Panc1 (cell line): ENCODE measurements at regions not wholly inside any gene's neighbourhood (a gene's known extent, or its start where the extent isn't known, plus 50 kb on each side); places are given as distances from the start of the nearest gene placed in this dataset.

ENCODE experiments used
- ATAC-seq: fragments of 200-7000 bp; cut with Tn5 transposase; 2 replicates; pipeline ENCODE4 v1.9.1; 2020; ENCODE audit warnings: mild to moderate bottlenecking, moderate library complexity
- BruUV-seq: library from RNA; stranded (reverse); fragments of 400-500 nt; replicated peaks from 2 replicates; lab custom pipeline; 2021; lab: Mats Ljungman, UMichigan
- CTCF ChIA-PET: fragments of 300-600 bp; sonication (Branson Sonifier 250); formaldehyde crosslinking; loops from one replicate; lab custom pipeline; 2022; ENCODE audit warnings: antibody characterized with exemption; lab: Charles Lee
- POLR2A ChIA-PET: fragments of 300-600 bp; sonication (Branson Sonifier 250); formaldehyde crosslinking; loops from one replicate; lab custom pipeline; 2022; ENCODE audit warnings: antibody characterized with exemption; lab: Charles Lee
- DNase-seq: peaks from one replicate; pipeline ENCODE4 v3.0.0-alpha.2; 2010; ENCODE audit warnings: low read depth, low spot score
- H3K27ac ChIP-seq: 2 replicates; pipeline ENCODE4 v1.5.1; 2011; ENCODE audit warnings: mild to moderate bottlenecking, low read length, inconsistent platforms
- H3K27me3 ChIP-seq: fragments of 200-500 bp; sonication (Bioruptor generic); 2 replicates; pipeline ENCODE4 v1.6.0; 2014; ENCODE audit warnings: low read length, inconsistent platforms; ENCODE audit not compliant: control insufficient read depth, insufficient read depth
- H3K36me3 ChIP-seq: fragments of 200-500 bp; sonication (Bioruptor generic); 2 replicates; pipeline ENCODE4 v1.5.1; 2014; ENCODE audit warnings: inconsistent platforms, mild to moderate bottlenecking, low read length, moderate library complexity; ENCODE audit not compliant: control insufficient read depth, insufficient read depth
- H3K4me1 ChIP-seq: 2 replicates; pipeline ENCODE4 v1.5.1; 2011; ENCODE audit warnings: inconsistent platforms, mild to moderate bottlenecking, low read length, moderate library complexity; ENCODE audit not compliant: control insufficient read depth, insufficient read depth
- H3K4me3 ChIP-seq, 2 experiments: 2 replicates each; pipeline ENCODE4 v1.5.1; 2011 to 2012; ENCODE audit warnings: low read depth in 2 of 2, low read length in 2 of 2, mild to moderate bottlenecking in 2 of 2, inconsistent platforms in 1 of 2, moderate library complexity in 1 of 2
- H3K9me3 ChIP-seq: fragments of 200-500 bp; sonication (Bioruptor generic); 2 replicates; pipeline ENCODE4 v1.5.1; 2014; ENCODE audit warnings: low read depth, mild to moderate bottlenecking, inconsistent platforms, low read length, moderate library complexity; ENCODE audit not compliant: control insufficient read depth, insufficient read depth
- POLR2AphosphoS5 ChIP-seq: IDR thresholded peaks from 2 replicates; pipeline ENCODE4 v1.6.1; 2012; ENCODE audit warnings: mild to moderate bottlenecking, low read depth, low read length, moderate library complexity
- SIN3A ChIP-seq: IDR thresholded peaks from 2 replicates; pipeline ENCODE4 v1.6.1; 2012; ENCODE audit warnings: low read depth, mild to moderate bottlenecking, low read length, moderate library complexity, borderline replicate concordance; ENCODE audit not compliant: insufficient read depth
- TCF7L2 ChIP-seq: IDR thresholded peaks from 2 replicates; pipeline ENCODE4 v1.6.1; 2011; ENCODE audit warnings: mild to moderate bottlenecking, low read depth, low read length, inconsistent platforms
- in situ Hi-C: cut with HindIII; loops from 2 replicates; pipeline ENCODE4 v1.10.0; 2016; ENCODE audit warnings: low sequenced_read_pairs, low pct_unique_long_range_greater_than_20kb
- intact Hi-C: fragments of 100-400 bp; cut with micrococcal nuclease; formaldehyde crosslinking; loops from one replicate; pipeline ENCODE4 v1.10.0; 2022; ENCODE audit not compliant: unreplicated experiment
- TF ChIP-seq, protein P1 (sequence below): fragments of 450-650 bp; IDR thresholded peaks from 2 replicates; pipeline ENCODE4 v1.5.1; 2017; ENCODE audit warnings: mild to moderate bottlenecking
- TF ChIP-seq, protein P2 (sequence below), 2 experiments: IDR thresholded peaks; 2 replicates each; pipeline ENCODE4 v1.6.1; 2011 to 2012; ENCODE audit warnings: low read depth in 2 of 2, control low read depth in 1 of 2, low read length in 1 of 2, mild to moderate bottlenecking in 1 of 2, moderate library complexity in 1 of 2; ENCODE audit not compliant: insufficient read depth in 1 of 2

- Histone ChIP-seq H3K4me3 (no peak overlapping the region), H3K27ac (no peak overlapping the region), H3K9me3 (no peaks in the 10 kb centered on the region), H3K36me3 (no peaks in the 10 kb centered on the region), H3K4me1 (no peaks in the 10 kb centered on the region), H3K27me3 (no peaks in the 10 kb centered on the region)
- intact Hi-C loops = no loop called here
- ATAC-seq (no peak), DNase-seq (no peak)
- in situ Hi-C loops = no loop called here
- ChIA-PET CTCF (no interaction called here), POLR2A (interaction anchor here (0.6 kb wide), 1 partner anchor 402 kb away, joined by 3 read pairs; no protein-coding TSS in a partner anchor)
- TF ChIP-seq TCF7L2 (no peak), SIN3A (no peak), POLR2AphosphoS5 (no peak)
- TF ChIP-seq, protein P1, sequence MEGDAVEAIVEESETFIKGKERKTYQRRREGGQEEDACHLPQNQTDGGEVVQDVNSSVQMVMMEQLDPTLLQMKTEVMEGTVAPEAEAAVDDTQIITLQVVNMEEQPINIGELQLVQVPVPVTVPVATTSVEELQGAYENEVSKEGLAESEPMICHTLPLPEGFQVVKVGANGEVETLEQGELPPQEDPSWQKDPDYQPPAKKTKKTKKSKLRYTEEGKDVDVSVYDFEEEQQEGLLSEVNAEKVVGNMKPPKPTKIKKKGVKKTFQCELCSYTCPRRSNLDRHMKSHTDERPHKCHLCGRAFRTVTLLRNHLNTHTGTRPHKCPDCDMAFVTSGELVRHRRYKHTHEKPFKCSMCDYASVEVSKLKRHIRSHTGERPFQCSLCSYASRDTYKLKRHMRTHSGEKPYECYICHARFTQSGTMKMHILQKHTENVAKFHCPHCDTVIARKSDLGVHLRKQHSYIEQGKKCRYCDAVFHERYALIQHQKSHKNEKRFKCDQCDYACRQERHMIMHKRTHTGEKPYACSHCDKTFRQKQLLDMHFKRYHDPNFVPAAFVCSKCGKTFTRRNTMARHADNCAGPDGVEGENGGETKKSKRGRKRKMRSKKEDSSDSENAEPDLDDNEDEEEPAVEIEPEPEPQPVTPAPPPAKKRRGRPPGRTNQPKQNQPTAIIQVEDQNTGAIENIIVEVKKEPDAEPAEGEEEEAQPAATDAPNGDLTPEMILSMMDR = no peak
- no TSS peak for BruUV-seq
These were observed 119.7 kb downstream of the IRS2 start for GRCh38 chr13:109666656-109667055.

DNA sequence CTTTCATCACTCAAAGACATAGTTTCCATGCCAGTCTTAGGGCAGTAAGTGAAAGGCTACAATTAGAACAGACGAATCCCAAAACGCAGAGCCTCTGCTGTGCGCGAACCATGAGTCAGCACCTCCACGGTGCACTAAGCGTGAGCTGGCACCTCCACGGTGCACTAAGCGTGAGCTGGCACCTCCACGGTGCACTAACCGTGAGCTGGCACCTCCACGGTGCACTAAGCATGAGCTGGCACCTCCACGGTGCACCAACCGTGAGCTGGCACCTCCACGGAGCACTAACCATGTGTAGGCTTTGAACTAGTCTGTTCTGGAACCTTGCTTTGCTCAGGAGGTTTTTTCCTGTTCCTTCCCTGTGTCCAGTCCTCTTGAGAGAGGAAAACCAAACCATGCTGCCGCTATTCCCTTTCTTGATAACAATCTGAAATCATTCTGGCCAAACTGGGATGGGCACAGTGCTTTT lies 120.6 kb downstream of the IRS2 start:
- H3K9me3 ChIP-seq = no peaks in the 10 kb centered on the region
- DNase-seq = no peak
- H3K36me3 ChIP-seq = no peaks in the 10 kb centered on the region
- CTCF ChIA-PET = no interaction called here
- POLR2A ChIA-PET = no interaction called here
- TF ChIP-seq SIN3A = no peak
- TF ChIP-seq POLR2AphosphoS5 = no peak
- TF ChIP-seq, protein P2, sequence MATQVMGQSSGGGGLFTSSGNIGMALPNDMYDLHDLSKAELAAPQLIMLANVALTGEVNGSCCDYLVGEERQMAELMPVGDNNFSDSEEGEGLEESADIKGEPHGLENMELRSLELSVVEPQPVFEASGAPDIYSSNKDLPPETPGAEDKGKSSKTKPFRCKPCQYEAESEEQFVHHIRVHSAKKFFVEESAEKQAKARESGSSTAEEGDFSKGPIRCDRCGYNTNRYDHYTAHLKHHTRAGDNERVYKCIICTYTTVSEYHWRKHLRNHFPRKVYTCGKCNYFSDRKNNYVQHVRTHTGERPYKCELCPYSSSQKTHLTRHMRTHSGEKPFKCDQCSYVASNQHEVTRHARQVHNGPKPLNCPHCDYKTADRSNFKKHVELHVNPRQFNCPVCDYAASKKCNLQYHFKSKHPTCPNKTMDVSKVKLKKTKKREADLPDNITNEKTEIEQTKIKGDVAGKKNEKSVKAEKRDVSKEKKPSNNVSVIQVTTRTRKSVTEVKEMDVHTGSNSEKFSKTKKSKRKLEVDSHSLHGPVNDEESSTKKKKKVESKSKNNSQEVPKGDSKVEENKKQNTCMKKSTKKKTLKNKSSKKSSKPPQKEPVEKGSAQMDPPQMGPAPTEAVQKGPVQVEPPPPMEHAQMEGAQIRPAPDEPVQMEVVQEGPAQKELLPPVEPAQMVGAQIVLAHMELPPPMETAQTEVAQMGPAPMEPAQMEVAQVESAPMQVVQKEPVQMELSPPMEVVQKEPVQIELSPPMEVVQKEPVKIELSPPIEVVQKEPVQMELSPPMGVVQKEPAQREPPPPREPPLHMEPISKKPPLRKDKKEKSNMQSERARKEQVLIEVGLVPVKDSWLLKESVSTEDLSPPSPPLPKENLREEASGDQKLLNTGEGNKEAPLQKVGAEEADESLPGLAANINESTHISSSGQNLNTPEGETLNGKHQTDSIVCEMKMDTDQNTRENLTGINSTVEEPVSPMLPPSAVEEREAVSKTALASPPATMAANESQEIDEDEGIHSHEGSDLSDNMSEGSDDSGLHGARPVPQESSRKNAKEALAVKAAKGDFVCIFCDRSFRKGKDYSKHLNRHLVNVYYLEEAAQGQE (IDR thresholded peaks at IDR 0.05; ENCODE audit: insufficient read depth in 1 of 2, low read depth in 2 of 2, low read length in 1 of 2) = no peak
- TF ChIP-seq TCF7L2 = no peak
- TF ChIP-seq, protein P1 = no peak
- no peaks in the 10 kb centered on the region for H3K4me1 ChIP-seq
- intact Hi-C loops = no loop called here
- H3K27ac ChIP-seq = no peak overlapping the region
- H3K27me3 ChIP-seq = no peaks in the 10 kb centered on the region
- peak; percentile 71 for ATAC-seq
- no peak overlapping the region for H3K4me3 ChIP-seq
- in situ Hi-C loops = no loop called here
- no TSS peak for BruUV-seq
